ENCODE measurements at regions not wholly inside any gene's neighbourhood (a gene's known extent, or its start where the extent isn't known, plus 50 kb on each side); places are given as distances from the start of the nearest gene placed in this dataset.
"Not testable (repeated sequence)": the region's sequence is repeated elsewhere in the genome, so short reads cannot be mapped to it uniquely, and the experiment has no call there.

- DNase-seq (ENCODE audit: low read depth) = not testable (repeated sequence)
Measured at GRCh38 chr16:88164196-88165039, 213.2 kb downstream of the BANP start.

GRCh38 chr16:88165040-88165544, 213.9 kb downstream of the BANP start:
- not testable (repeated sequence) for DNase-seq (ENCODE audit: low read depth)

GRCh38 chr16:88165683-88166082, 214.4 kb downstream of the BANP start:
- peak; percentile 16 for DNase-seq (ENCODE audit: low read depth)

DNA sequence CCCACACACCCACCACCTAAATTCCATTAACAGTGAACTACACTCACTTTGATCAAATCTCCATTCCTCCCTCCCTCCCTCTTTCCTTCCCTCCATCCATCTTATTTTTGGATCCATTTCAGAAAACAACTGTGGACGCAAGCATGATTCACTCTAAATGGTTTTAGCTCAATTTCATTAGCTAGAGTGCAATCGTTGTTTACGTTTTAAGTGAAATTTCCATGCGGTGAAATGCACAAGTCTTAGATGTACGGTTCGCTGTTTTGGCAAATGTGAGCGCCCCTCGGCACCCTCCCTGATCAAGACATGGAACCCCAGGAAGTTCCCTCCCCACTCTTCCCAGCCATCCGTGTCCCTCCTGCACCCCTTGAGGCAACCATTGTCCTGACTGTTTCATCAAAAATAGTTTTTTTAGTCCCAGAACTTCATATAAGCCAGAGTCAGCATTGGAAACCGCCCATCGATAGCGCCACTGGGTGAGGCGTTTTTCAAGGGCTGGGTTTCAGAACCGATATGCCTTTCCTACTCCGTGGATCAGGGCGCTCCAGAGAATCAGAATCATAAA, 215.1 kb downstream of the BANP start:
- peak; percentile 6 for DNase-seq (ENCODE audit: low read depth)

DNA sequence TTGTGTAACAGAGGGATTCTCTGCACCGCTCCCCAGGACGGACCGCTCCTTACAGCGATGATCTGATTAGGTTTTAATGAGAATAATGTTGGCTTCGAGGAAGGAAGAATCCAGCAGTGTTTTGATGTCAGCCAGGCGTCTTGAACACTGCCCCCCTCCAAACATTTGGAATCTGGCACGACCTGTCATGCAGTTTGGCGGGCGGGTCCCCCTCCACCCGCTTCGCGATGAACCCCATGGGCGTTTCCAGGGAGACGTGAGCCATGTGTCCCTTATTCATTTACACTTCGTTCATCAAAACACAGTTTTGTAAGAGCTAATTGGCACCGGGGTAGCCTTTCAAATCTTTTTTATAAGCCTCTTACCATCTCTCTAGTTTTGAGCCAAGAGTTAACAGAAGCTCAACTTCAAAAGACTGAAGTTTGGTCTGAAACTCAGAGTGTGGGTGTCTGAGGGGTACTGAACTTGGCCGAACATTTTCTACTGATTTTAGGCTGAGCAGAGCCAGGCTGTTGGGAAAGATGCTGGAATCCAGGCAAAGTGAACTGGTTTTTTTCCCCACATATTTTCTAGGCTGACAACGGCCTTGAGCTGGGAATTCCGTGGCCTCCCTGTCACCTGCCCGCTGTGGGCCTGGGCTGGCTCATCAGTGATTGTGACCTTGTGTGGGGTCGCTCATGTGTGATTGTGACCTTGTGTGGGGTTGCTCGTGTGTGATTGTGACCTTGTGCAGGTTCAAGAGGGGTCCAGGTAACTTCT, 214.8 kb upstream of the ZNF469 start:
- not testable (repeated sequence) for DNase-seq (ENCODE audit: low read depth)

- DNase-seq (ENCODE audit: low read depth) = peak; percentile 7
Measured at GRCh38 chr16:88168557-88168949, 214.2 kb upstream of the ZNF469 start.

GRCh38 chr16:88169136-88169830, 213.5 kb upstream of the ZNF469 start:
- DNase-seq (ENCODE audit: low read depth) = not testable (repeated sequence)

DNA sequence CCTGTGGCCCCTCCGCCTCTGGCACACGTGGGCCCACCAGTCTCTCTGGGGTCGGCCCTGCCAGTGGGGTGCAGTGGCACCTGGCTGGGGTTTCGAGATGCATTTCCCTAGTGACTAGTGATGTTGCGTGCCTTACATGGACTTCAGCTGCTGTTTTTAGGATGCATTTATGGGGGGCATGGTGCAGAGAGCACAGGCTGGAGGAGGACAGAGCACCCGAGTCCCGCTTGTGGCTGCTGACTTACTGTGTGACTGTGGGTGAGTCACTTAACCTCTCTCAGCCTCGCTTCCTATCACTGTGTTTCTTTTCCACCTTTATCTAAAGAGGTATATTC, 213.0 kb upstream of the ZNF469 start:
- DNase-seq (ENCODE audit: low read depth) = not testable (repeated sequence)

DNA sequence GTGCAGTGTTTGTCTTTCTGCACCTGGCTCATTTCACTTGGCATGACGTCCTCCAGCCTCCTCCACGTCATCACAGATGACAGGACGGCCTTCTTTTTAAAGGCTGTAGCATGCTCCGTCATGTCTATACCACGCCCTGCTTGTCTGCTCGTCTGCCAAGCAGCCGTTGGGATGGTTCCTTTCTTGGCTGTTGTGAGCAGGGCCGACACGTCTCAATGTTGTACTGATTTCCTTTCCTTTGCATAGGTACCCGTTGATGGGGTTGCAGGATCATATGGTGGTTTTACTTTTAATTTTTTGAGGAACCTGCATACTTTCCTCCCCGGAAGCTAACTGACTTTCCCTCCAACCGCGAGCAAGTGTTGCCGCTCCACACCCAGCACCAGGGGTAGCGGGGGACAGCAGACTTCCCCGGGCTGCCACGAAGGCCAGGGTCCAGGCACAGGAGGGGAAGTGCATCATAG, 212.2 kb upstream of the ZNF469 start:
- DNase-seq (ENCODE audit: low read depth) = no peak

DNA sequence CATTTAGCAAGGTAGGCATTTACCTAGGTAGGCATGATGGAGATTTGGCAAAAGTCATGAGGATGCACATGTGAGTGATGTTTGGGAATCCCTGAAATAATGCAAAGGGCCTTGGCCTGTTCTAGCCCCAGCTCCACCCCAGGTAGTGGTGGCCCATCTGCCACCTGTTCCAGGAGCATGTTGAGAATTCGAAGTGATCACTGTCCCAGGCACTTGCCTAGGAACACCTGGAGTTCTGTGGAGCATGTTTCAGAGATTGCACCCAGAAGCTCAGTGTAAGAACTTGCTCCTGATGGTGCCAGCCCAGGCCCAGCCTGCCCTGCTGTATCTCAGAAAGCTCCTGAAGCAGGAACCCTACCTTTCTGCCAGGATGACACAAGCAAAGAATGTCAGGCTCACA, 211.6 kb upstream of the ZNF469 start:
- not testable (repeated sequence) for DNase-seq (ENCODE audit: low read depth)

GRCh38 chr16:88176184-88176583, 206.6 kb upstream of the ZNF469 start:
- DNase-seq (ENCODE audit: low read depth) = not testable (repeated sequence)

DNA sequence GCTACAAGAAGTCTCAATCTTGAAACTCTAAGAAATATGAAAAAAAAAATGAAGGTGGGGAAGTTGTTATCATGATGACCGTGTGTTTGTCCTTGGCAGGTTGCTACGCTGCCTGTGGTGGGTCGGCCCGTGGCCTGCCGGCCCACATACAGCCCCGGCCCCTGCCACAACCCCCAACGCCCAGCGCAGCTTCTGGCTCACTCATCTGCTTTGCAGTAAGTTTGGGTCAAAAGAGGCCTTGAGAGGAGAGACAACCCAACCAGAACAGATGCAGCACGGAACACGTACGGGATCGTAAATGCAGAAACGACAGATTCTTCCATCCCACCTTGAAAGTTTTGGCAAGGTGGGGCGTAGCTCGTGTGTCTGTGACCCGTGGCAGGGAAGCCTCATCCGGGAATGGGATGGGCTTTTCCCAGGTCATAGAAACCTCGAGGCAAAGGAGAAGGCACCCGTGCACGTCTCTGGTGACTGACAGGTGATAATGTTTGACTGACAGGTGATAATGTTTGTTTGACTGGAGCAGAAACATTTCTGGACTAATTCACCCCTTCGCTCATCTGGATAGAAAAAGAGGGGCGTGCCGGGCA, 206.1 kb upstream of the ZNF469 start:
- DNase-seq (ENCODE audit: low read depth) = not testable (repeated sequence)

DNA sequence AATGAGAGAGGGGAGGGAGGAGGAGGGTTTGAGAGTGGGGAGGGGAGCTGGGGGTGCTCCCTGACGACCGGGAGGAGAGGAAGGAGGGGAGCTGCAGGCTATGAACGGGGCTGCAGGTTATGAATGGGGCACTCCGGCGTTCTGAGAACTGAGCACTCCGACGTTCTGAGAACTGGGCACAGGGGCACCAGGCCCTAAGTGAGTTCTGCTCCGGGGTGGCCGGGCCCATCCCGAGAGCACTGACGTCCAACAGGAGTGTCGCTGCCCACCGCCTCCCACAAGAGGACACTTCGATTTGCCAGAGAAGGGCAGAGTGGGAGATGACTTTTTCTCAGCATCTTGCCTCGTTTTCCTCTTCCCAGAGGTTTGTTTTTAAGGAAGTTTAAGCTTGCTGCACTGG, 204.5 kb upstream of the ZNF469 start:
- DNase-seq (ENCODE audit: low read depth) = not testable (repeated sequence)

DNA sequence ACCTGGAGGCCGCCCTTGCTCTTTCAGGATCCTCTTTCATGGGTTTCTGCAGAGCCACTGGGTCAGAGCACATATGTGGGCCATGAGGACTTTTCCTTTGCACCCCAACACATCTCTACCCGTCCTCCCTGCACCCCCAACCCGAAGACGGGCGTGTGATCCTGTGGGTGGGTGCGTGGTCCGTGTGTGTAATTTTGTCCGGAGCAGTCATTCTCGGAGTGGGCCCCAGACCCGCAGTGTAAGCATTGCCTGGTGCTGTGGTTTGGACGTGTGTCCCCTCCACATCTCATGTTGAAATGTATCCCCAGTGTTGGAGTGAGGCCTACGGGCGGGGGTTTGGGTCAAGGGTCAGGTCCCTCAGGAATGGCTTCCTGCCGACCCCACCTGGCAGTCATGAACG, 203.9 kb upstream of the ZNF469 start:
- DNase-seq (ENCODE audit: low read depth) = not testable (repeated sequence)

GRCh38 chr16:88182967-88183881, 199.5 kb upstream of the ZNF469 start:
- not testable (repeated sequence) for DNase-seq (ENCODE audit: low read depth)

DNA sequence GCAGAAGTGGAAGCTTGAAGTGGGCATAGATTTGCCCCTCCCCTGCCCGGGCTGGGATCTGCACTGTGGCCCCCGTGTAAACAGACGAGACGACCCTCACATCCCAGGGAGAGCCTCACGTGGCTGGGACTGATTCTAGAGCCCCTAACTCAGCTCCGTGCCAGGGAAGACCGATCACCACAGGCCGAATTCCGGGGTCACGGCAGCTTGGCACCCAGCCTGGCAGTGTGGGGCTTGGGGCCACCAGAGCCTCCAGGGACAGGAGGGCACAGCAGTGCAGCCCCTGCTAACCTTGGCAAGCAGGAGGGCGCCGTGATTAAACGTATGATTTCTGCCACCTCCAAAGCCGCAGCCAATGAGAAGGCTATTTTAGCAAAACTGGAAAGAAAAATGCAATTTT, 198.7 kb upstream of the ZNF469 start:
- DNase-seq (ENCODE audit: low read depth) = not testable (repeated sequence)

DNA sequence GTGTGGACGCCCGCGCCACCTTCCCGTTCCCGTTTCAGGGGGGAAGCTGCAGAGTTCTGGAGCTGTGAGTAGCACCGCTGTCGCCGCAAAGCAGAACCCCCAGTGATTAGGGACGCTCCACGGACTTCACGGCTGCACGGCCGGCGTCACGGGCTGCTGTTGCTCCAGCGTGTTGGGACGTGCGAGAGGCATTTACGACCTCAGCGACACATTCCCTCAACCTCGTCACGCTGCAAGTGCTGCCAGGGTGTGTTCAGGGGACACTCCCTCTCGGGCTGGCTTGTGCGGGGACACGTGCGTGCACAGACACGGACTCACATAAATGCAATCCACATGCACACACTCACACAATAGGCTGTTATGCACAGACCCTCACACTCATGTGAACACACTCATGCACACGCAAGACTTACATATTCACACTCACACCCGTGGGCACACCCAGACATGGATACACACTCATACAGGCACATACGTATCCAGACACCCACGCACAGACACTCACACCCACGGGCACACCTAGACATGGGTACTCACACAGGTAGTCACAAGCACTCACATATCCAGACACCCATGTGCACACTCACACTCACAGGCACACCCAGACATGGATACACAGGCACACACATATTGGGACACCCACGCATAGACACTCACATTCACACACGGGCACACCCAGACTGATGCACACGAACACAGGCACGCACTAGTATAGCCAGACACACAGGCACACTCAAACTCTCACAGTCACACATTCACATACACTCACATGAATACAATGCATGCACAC, 198.0 kb upstream of the ZNF469 start:
- DNase-seq (ENCODE audit: low read depth) = not testable (repeated sequence)

DNA sequence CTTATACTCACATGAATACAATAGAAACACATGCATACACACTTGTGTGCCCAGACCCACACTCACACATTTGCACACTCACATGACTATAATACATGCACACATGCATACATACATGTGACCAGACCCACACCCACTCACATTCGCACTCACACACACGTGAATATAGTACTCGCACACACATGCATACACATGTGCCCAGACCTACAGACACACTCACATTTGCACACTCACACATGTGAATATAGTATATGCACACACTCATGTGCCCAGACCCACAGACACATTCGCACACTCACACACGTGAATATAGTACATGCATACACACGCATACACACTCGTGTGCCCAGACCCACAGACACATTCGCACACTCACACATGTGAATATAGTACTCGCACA, 197.4 kb upstream of the ZNF469 start:
- DNase-seq (ENCODE audit: low read depth) = not testable (repeated sequence)
